ENCODE measurements at regions not wholly inside any gene's neighbourhood (a gene's known extent, or its start where the extent isn't known, plus 50 kb on each side); places are given as distances from the start of the nearest gene placed in this dataset.

GRCh38 chr5:7018601-7019000 is 305.4 kb downstream of the TENT4A start:
- no peak for DNase-seq

GRCh38 chr5:7036192-7036835 is 323.1 kb downstream of the TENT4A start:
- DNase-seq = no peak

GRCh38 chr5:7039074-7039473 is 325.8 kb downstream of the TENT4A start:
- DNase-seq = no peak

- no peak for DNase-seq
Measured at GRCh38 chr5:7040111-7040510, 326.9 kb downstream of the TENT4A start.

- DNase-seq = no peak
Measured at GRCh38 chr5:7043797-7044196, 330.6 kb downstream of the TENT4A start.

GRCh38 chr5:7047511-7048261 is 334.5 kb downstream of the TENT4A start:
- DNase-seq = no peak

- no peak for DNase-seq
Measured at GRCh38 chr5:7050986-7051385, 337.8 kb downstream of the TENT4A start.

GRCh38 chr5:7053125-7053524 is 339.9 kb downstream of the TENT4A start:
- DNase-seq = no peak

- DNase-seq = no peak
Measured at GRCh38 chr5:7053528-7054209, 340.4 kb downstream of the TENT4A start.

GRCh38 chr5:7066471-7067235 is 329.3 kb upstream of the ADCY2 start:
- no peak for DNase-seq

- DNase-seq = no peak
Measured at GRCh38 chr5:7068156-7068555, 327.8 kb upstream of the ADCY2 start.

- DNase-seq = no peak
Measured at GRCh38 chr5:7068899-7069298, 327.0 kb upstream of the ADCY2 start.

GRCh38 chr5:7072188-7072587 is 323.8 kb upstream of the ADCY2 start:
- no peak for DNase-seq

- DNase-seq = no peak
Measured at GRCh38 chr5:7073666-7074065, 322.3 kb upstream of the ADCY2 start.

- no peak for DNase-seq
Measured at GRCh38 chr5:7074176-7074575, 321.8 kb upstream of the ADCY2 start.

- no peak for DNase-seq
Measured at GRCh38 chr5:7075470-7075869, 320.5 kb upstream of the ADCY2 start.

- DNase-seq = no peak
Measured at GRCh38 chr5:7078101-7078500, 317.8 kb upstream of the ADCY2 start.

- no peak for DNase-seq
Measured at GRCh38 chr5:7078901-7079300, 317.0 kb upstream of the ADCY2 start.

GRCh38 chr5:7080501-7080900 is 315.4 kb upstream of the ADCY2 start:
- DNase-seq = no peak

- no peak for DNase-seq
Measured at GRCh38 chr5:7087719-7088297, 308.1 kb upstream of the ADCY2 start.

- no peak for DNase-seq
Measured at GRCh38 chr5:7088849-7089248, 307.1 kb upstream of the ADCY2 start.

- DNase-seq = no peak
Measured at GRCh38 chr5:7094626-7095025, 301.3 kb upstream of the ADCY2 start.

- no peak for DNase-seq
Measured at GRCh38 chr5:7096294-7096693, 299.6 kb upstream of the ADCY2 start.
